AG09319 (cell line): ENCODE measurements at regions not wholly inside any gene's neighbourhood (a gene's known extent, or its start where the extent isn't known, plus 50 kb on each side); places are given as distances from the start of the nearest gene placed in this dataset.

ENCODE experiments used
- DNase-seq: peaks from one replicate; pipeline ENCODE4 v3.0.0-alpha.2; 2010; ENCODE audit warnings: low read depth; ENCODE audit errors: extremely low read depth
- TF ChIP-seq, protein P1 (sequence below): IDR thresholded peaks from 2 replicates; pipeline ENCODE4 v1.5.1; 2011; ENCODE audit warnings: low read depth, mild to moderate bottlenecking, inconsistent platforms, low read length, moderate library complexity

DNA sequence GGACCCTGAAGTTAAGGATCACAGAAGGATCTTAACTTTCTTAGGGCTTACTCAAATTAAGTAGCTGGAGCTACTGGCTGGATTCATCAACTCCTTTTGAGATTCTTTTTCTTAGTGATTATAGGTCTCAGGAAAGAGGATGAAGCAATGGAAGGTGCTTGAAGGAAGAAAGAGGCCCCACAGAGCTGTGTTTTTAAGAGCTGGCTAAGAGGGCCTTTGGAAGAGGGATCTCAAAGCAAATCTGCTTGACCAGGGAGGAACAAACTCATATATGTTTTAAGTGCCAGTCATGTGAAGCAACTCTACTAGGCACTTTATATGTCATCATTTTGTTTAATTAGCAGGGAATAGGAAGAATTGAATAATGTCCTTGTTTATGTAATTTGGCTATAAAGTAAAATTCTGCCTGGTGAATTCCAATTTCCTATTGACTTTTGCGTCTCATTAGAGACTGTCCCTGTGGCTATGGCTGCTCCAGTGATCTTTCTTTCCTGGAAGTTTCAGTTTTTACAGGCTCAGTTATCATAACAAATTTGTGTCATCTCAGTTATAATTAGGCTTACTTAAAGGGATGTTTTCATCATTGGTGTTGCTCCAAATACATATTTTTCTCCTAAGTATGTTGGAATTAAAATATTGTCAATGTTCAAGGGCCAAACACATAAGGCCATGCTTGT, 222.8 kb upstream of the CITED2 start:
- DNase-seq: no peak
- TF ChIP-seq, protein P1, sequence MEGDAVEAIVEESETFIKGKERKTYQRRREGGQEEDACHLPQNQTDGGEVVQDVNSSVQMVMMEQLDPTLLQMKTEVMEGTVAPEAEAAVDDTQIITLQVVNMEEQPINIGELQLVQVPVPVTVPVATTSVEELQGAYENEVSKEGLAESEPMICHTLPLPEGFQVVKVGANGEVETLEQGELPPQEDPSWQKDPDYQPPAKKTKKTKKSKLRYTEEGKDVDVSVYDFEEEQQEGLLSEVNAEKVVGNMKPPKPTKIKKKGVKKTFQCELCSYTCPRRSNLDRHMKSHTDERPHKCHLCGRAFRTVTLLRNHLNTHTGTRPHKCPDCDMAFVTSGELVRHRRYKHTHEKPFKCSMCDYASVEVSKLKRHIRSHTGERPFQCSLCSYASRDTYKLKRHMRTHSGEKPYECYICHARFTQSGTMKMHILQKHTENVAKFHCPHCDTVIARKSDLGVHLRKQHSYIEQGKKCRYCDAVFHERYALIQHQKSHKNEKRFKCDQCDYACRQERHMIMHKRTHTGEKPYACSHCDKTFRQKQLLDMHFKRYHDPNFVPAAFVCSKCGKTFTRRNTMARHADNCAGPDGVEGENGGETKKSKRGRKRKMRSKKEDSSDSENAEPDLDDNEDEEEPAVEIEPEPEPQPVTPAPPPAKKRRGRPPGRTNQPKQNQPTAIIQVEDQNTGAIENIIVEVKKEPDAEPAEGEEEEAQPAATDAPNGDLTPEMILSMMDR: no peak

DNA sequence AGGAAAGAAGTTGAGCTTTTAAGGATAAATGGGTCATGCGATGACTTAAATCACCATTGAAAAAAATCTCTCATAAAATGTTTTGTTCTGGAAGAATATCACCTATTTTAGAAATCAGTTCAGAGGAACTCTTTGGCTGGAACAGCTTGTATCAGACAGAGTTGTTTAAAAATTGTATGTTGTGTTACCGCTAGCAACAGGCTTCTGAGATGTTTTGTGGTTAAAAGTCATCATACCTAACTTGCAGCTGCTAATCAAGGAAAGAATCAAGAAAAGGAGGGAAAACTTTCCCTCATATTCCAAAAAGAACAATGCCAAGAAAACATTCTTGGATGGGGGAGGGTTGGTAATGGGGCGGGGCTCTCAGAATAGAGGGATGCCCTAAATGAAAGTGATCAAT, 220.7 kb upstream of the CITED2 start:
- TF ChIP-seq, protein P1: no peak
- DNase-seq: no peak

DNA sequence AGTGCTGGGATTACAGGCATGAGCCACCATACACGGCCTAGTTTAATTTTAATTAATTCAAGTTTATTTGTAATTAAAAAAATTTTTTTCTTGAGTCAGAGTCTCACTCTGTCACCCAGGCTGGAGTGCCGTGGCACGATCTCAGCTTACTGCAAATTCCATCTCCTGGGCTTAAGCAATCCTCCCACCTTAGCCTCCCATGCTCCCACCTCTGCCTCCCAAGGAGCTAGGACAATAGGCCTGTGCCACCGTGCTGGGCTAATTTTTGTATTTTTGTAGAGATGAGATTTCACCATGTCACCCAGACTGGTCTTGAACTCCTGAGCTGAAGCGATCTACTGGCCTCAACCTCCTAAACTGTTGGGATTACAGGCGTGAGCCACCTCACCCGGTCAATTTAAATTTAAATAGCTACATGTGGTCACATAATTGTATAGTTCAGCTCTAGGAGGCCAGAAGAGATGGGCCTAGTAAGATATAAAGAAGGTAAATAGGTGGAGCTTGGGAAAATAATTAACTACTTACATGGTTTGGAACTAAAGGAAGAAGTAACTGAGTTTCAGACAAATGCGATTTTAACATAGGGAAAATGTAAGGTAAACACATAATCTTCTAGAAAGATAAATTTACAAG, 220.0 kb upstream of the CITED2 start:
- TF ChIP-seq, protein P1: no peak
- DNase-seq: no peak

DNA sequence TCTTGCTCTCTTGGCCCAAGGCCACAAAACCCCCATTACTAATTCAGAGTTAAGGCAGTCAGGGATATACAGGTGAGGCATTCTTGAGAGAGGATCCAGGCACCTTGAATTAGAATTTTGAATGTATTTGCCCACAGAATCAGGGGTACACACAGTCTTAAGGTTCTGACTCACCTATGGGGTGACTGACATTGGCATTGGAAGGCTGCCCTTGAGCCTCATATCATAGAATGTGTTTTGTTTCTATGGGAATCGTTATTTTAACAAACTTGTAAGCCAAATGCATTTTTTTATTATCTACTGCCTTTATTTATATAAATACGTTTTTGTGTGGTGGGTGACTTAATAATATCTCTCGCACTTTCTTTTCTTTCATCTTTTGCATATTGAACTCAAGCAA, 218.6 kb upstream of the CITED2 start:
- TF ChIP-seq, protein P1: no peak

DNA sequence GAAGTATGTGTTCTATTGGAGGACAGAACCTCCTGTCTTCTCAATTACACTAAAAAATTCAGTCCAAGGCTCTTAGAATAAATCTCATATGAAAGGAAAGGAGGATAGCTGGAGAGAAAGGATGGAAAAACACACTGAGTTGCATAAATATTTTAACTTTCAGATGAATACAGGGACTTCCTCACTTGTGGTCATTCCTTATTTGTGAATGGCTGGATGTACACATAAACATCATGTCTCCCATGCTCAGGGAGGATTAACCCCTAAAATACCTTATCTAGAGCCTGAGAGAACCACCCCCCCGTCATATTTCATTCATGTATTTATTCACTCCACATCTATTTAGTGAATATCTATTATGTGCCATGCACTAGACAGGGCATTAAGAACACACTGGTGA, 217.6 kb upstream of the CITED2 start:
- TF ChIP-seq, protein P1: no peak

More for the DNA sequence above, 218.6 kb upstream of the CITED2 start:
- DNase-seq: no peak

DNA sequence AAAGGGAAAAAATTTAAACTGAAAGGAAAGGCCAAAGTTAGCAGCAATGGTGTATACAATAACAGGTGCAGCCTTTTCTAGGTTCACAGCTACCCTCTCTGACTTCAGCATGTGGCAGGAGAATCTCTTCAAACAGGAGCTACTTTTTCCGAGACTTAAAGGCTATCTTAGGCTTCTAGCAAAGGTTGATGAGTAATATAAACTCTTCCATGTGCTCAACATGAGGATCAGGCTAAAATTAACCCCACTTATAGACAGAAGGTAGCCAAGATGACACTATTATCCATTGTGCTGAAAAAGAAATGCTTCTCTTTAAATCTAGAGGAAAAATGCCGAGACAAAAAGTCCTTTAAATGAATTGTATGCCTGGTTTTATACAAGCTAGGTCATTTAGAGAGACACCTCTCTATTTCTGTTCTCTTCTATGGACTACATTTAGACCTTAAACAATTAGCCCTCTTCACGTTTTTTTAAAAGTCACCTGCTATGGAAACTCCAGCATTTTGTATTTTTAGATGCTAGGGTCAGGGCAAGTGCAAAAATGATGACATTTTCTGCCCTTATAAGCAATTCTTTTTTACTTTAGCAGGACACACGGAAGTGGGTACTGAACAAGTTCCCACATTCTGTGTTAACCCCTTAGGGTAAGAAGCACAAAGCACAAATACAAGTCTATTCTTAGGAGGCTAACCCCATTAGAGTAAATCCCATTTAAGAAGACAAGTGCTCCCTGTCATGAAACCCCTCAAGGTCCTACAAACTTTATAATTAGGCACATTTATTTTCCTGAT, 216.8 kb upstream of the CITED2 start:
- DNase-seq: no peak

More for the DNA sequence above, 217.6 kb upstream of the CITED2 start:
- no peak for DNase-seq

More for the DNA sequence above, 216.8 kb upstream of the CITED2 start:
- TF ChIP-seq, protein P1: no peak
